K562 (cell line): ENCODE measurements at regions not wholly inside any gene's neighbourhood (a gene's known extent, or its start where the extent isn't known, plus 50 kb on each side); places are given as distances from the start of the nearest gene placed in this dataset.

Source experiments
- ATAC-seq: fragments of 200-7000 bp; cut with Tn5 transposase; 3 replicates; pipeline ENCODE4 v1.9.1; 2020; ENCODE audit warnings: moderate library complexity
- BruUV-seq: library from RNA; stranded (reverse); fragments of 400-500 nt; replicated peaks from 2 replicates; lab custom pipeline; 2021; lab: Mats Ljungman, UMichigan
- CTCF ChIA-PET: fragments of 300-600 bp; formaldehyde crosslinking; extraction: SDS; loops from one replicate; lab custom pipeline; 2021; ENCODE audit warnings: low intra/inter-chr PET ratio; lab: Yijun Ruan, JAX
- POLR2A ChIA-PET: fragments of 300-600, 350-650 bp; sonication (Branson Sonifier 250); formaldehyde crosslinking; extraction: SDS; loops from one replicate; lab custom pipeline; 2021; ENCODE audit warnings: antibody characterized with exemption, inconsistent platforms; lab: Yijun Ruan, JAX
- DNase-seq, 4 experiments: peaks; one replicate each; pipeline versions ENCODE4 v3.0.0 to v3.0.0-alpha.2; 2011 to 2018; ENCODE audit warnings: low spot score in 3 of 4, mixed read lengths in 3 of 4; ENCODE audit errors: extremely low read depth in 1 of 4
- FAIRE-seq: peaks from 2 replicates; lab custom pipeline; 2011; peaks lifted over from hg19 to GRCh38; lab: Jason Lieb, UNC
- H2AFZ ChIP-seq: 2 replicates; pipeline ENCODE4 v1.6.0; 2011; ENCODE audit warnings: low read depth, low read length, control low read depth, inconsistent platforms
- H3K27ac ChIP-seq: fragments of 200-600 bp; 3 replicates; pipeline ENCODE4 v1.8.0; 2011; ENCODE audit warnings: low read depth, mild to moderate bottlenecking, control low read depth, inconsistent platforms, low read length, moderate library complexity, mixed read lengths; ENCODE audit errors: extremely low read depth
- H3K27me3 ChIP-seq, 2 experiments: fragments of 300-600 bp in 1 of 2; 2 replicates in 1 of 2; 3 replicates in 1 of 2; pipeline versions ENCODE4 v1.6.0 to v1.8.0; 2011; ENCODE audit warnings: inconsistent platforms in 2 of 2, low read length in 2 of 2, mild to moderate bottlenecking in 1 of 2, mixed read lengths in 1 of 2, moderate library complexity in 1 of 2; ENCODE audit not compliant: control insufficient read depth in 2 of 2, insufficient read depth in 2 of 2
- H3K36me3 ChIP-seq: fragments of 300-600 bp; 3 replicates; pipeline ENCODE4 v1.8.0; 2011; ENCODE audit warnings: mild to moderate bottlenecking, low read length, inconsistent platforms; ENCODE audit not compliant: control insufficient read depth, insufficient read depth
- H3K4me1 ChIP-seq, 2 experiments: fragments of 200-600 bp in 1 of 2; replicated peaks in 1 of 2; 2 replicates in 1 of 2; 3 replicates in 1 of 2; pipeline versions ENCODE4 v1.5.1 to v1.8.0; 2011; ENCODE audit warnings: inconsistent platforms in 2 of 2, low read length in 2 of 2, mild to moderate bottlenecking in 1 of 2, mixed read lengths in 1 of 2, moderate library complexity in 1 of 2; ENCODE audit not compliant: control insufficient read depth in 2 of 2, insufficient read depth in 2 of 2
- H3K4me2 ChIP-seq: 2 replicates; pipeline ENCODE4 v1.6.1; 2011; ENCODE audit warnings: low read length, control low read depth, inconsistent platforms, mixed read lengths; ENCODE audit not compliant: insufficient read depth
- H3K4me3 ChIP-seq: fragments of 200-600 bp; sonication (generic), shearing (Covaris generic); 2 replicates; pipeline ENCODE4 v1.5.1; 2016; ENCODE audit warnings: control low read depth, inconsistent platforms
- H3K79me2 ChIP-seq: fragments of 200-600 bp; 3 replicates; pipeline ENCODE4 v1.8.0; 2011; ENCODE audit warnings: low read length, inconsistent platforms; ENCODE audit not compliant: control insufficient read depth, insufficient read depth
- H3K9ac ChIP-seq, 2 experiments: 2 replicates each; pipeline versions ENCODE4 v1.6.0 to v1.6.1; 2011; ENCODE audit warnings: low read depth in 2 of 2, low read length in 2 of 2, control low read depth in 1 of 2, inconsistent platforms in 1 of 2, mild to moderate bottlenecking in 1 of 2, mixed read lengths in 1 of 2; ENCODE audit not compliant: insufficient read depth in 1 of 2
- H3K9me1 ChIP-seq: one replicate; pipeline ENCODE4 v1.6.0; 2011; ENCODE audit warnings: inconsistent platforms, mild to moderate bottlenecking, low read length, moderate library complexity; ENCODE audit not compliant: control insufficient read depth, insufficient read depth
- H3K9me3 ChIP-seq: replicated peaks from 2 replicates; pipeline ENCODE4 v1.5.1; 2011; ENCODE audit warnings: low read depth, low read length, inconsistent platforms; ENCODE audit not compliant: control insufficient read depth, insufficient read depth
- H4K20me1 ChIP-seq: replicated peaks from 2 replicates; pipeline ENCODE4 v1.6.1; 2011; ENCODE audit warnings: low read length, inconsistent platforms, mixed read lengths; ENCODE audit not compliant: control insufficient read depth, insufficient read depth
- CBX1 ChIP-seq: sonication (generic); IDR thresholded peaks from 2 replicates; pipeline ENCODE4 v1.6.1; 2016; ENCODE audit warnings: antibody characterized with exemption, low read depth, mild to moderate bottlenecking
- CBX8 ChIP-seq: fragments of 200-600 bp; sonication (generic); IDR thresholded peaks from 2 replicates; pipeline ENCODE4 v1.6.1; 2012; ENCODE audit warnings: borderline replicate concordance, mixed run types, low read depth, mild to moderate bottlenecking, moderate library complexity, mixed read lengths, low read length, control low read depth, inconsistent platforms; ENCODE audit not compliant: poor library complexity, severe bottlenecking; ENCODE audit errors: extremely low read depth
- CSDE1 ChIP-seq, 2 experiments: fragments of 450-650 bp; IDR thresholded peaks; 2 replicates each; pipeline ENCODE4 v1.6.1; 2016; ENCODE audit warnings: mild to moderate bottlenecking in 1 of 2
- IFI16 ChIP-seq: fragments of 250-450 bp; sonication (Bioruptor Pico); IDR thresholded peaks from 2 replicates; pipeline ENCODE4 v2.1.2; 2022; ENCODE audit warnings: mild to moderate bottlenecking, inconsistent platforms
- MED1 ChIP-seq: sonication (generic); formaldehyde crosslinking; IDR thresholded peaks from 2 replicates; pipeline ENCODE4 v1.8.1; 2023; ENCODE audit warnings: missing genetic modification reagents, borderline replicate concordance
- SMARCC2 ChIP-seq: fragments of 450-650 bp; IDR thresholded peaks from 2 replicates; pipeline ENCODE4 v1.6.1; 2017; ENCODE audit warnings: antibody characterized with exemption, moderate library complexity, mild to moderate bottlenecking, low read depth
- TCFL5 ChIP-seq: fragments of 250-450 bp; sonication (Bioruptor Pico); conservative IDR thresholded peaks from 2 replicates; pipeline ENCODE4 v1.6.1; 2021; ENCODE audit warnings: mild to moderate bottlenecking, moderate library complexity, matching md5 sums
- ZNF507 ChIP-seq: conservative IDR thresholded peaks from 2 replicates; pipeline ENCODE4 v1.6.1; 2017; ENCODE audit warnings: missing genetic modification characterization, missing compliant biosample characterization
- ZNF583 ChIP-seq: fragments of 250-450 bp; sonication (Bioruptor Pico); IDR thresholded peaks from 2 replicates; pipeline ENCODE4 v1.4.0; 2020
- WGBS: fragments of 100-300 bp; shearing (Covaris generic); methylation state at CpG from one replicate; pipeline ENCODE4 v1.1.6; 2016; ENCODE audit warnings: low coverage, mixed read lengths; ENCODE audit not compliant: insufficient coverage; ENCODE audit errors: missing lambda C conversion rate; 5-methylcytosine and 5-hydroxymethylcytosine counted together
- in situ Hi-C: fragments of 300-500 bp; cut with MboI; formaldehyde crosslinking; loops from 4 replicates; pipeline ENCODE4 v1.15.0; 2018; ENCODE audit warnings: inconsistent platforms, mixed read lengths
- intact Hi-C: fragments of 100-400 bp; cut with micrococcal nuclease; formaldehyde crosslinking; loops from 2 replicates; pipeline ENCODE4 v1.14.2; 2022
- TF ChIP-seq, protein P1 (sequence below): fragments of 150-350 bp; IDR thresholded peaks from 2 replicates; pipeline ENCODE4 v1.6.1; 2014; ENCODE audit warnings: low read depth, mild to moderate bottlenecking, low read length, borderline replicate concordance

DNA sequence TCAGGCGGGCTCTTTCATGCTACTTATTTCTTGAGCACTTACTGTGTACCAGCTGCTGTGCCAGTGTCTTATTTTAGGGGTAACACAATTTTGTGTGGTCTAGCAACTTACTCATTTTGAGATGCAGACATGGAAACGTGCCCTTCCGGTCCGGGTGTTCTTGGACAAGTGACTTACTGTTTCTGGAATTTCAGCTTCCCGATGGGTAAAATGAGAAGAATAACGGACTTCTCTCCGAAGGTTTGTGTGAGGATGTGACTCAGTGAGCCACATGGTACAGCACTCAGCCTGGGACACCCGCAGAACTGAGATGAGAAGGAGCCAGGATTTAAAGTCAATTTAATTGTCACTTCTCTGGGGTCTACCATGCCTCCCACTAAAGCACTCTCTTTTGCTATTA is 114.5 kb upstream of the SYT13 start:
- in situ Hi-C loops, result no loop called here
- ChIA-PET CTCF (no interaction called here), POLR2A (interaction anchor here (0.7 kb wide), 1 partner anchor 10 kb away, joined by 4 read pairs; no protein-coding TSS in a partner anchor)
- intact Hi-C loops, result no loop called here
- no peak for ATAC-seq
- H3K9ac ChIP-seq, result no peak overlapping the region
- H3K27me3 ChIP-seq, result peaks cover 4 to 35% of the 10 kb centered on the region in 2 experiments; a peak in 3 of 5 replicates
- no peak overlapping the region for H3K4me2 ChIP-seq
- H4K20me1 ChIP-seq, result no peaks in the 10 kb centered on the region; the same call in 1 of the 2 replicates
- no peak for DNase-seq
- no TSS peak for BruUV-seq
- no peaks in the 10 kb centered on the region for H3K9me1 ChIP-seq
- no peak for TF ChIP-seq ZNF507 (tag)
- no peak for TF ChIP-seq MED1 (CRISPR knock-in tag)
- TF ChIP-seq, protein P1, sequence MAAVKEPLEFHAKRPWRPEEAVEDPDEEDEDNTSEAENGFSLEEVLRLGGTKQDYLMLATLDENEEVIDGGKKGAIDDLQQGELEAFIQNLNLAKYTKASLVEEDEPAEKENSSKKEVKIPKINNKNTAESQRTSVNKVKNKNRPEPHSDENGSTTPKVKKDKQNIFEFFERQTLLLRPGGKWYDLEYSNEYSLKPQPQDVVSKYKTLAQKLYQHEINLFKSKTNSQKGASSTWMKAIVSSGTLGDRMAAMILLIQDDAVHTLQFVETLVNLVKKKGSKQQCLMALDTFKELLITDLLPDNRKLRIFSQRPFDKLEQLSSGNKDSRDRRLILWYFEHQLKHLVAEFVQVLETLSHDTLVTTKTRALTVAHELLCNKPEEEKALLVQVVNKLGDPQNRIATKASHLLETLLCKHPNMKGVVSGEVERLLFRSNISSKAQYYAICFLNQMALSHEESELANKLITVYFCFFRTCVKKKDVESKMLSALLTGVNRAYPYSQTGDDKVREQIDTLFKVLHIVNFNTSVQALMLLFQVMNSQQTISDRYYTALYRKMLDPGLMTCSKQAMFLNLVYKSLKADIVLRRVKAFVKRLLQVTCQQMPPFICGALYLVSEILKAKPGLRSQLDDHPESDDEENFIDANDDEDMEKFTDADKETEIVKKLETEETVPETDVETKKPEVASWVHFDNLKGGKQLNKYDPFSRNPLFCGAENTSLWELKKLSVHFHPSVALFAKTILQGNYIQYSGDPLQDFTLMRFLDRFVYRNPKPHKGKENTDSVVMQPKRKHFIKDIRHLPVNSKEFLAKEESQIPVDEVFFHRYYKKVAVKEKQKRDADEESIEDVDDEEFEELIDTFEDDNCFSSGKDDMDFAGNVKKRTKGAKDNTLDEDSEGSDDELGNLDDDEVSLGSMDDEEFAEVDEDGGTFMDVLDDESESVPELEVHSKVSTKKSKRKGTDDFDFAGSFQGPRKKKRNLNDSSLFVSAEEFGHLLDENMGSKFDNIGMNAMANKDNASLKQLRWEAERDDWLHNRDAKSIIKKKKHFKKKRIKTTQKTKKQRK, result no peak
- no peak for TF ChIP-seq TCFL5 (CRISPR knock-in tag)
- no peak for TF ChIP-seq IFI16 (CRISPR knock-in tag)
- no peak for TF ChIP-seq ZNF583 (CRISPR knock-in tag)
- TF ChIP-seq CSDE1 (IDR thresholded peaks at IDR 0.05), result no peak
- TF ChIP-seq CBX8, result no peak
- TF ChIP-seq CBX1, result no peak
- TF ChIP-seq SMARCC2, result no peak
- no peak overlapping the region for H3K4me3 ChIP-seq
- H2AFZ ChIP-seq, result no peak overlapping the region
- 0% methylated on average over 8 of the region's 8 CpGs for WGBS
- FAIRE-seq, result no peak
- H3K79me2 ChIP-seq, result no peaks in the 10 kb centered on the region
- H3K36me3 ChIP-seq, result no peaks in the 10 kb centered on the region
- no peak overlapping the region for H3K27ac ChIP-seq
- no peaks in the 10 kb centered on the region for H3K4me1 ChIP-seq
- no peaks in the 10 kb centered on the region for H3K9me3 ChIP-seq
